Prostate gland (tissue), 2 donors: ENCODE measurements at regions not wholly inside any gene's neighbourhood (a gene's known extent, or its start where the extent isn't known, plus 50 kb on each side); places are given as distances from the start of the nearest gene placed in this dataset.

ENCODE experiments used
- POLR2A ChIP-seq: fragments of 450-650 bp; IDR thresholded peaks from one replicate; pipeline ENCODE4 v1.6.1; 2016; ENCODE audit warnings: antibody characterized with exemption, mild to moderate bottlenecking
- POLR2AphosphoS5 ChIP-seq: sonication (generic); formaldehyde crosslinking; IDR thresholded peaks from one replicate; pipeline ENCODE4 v1.6.1; 2017; ENCODE audit warnings: antibody characterized with exemption
- TF ChIP-seq, protein P1 (sequence below), 4 experiments: fragments of 200-600 bp in 2 of 4; fragments of 450-650 bp in 2 of 4; sonication (generic) in 2 of 4; IDR thresholded peaks; 1 replicate in 3 of 4; 2 replicates in 1 of 4; pipeline ENCODE4 v1.5.1; 2016 to 2019; ENCODE audit warnings: antibody characterized with exemption in 4 of 4, mild to moderate bottlenecking in 2 of 4, moderate library complexity in 2 of 4

DNA sequence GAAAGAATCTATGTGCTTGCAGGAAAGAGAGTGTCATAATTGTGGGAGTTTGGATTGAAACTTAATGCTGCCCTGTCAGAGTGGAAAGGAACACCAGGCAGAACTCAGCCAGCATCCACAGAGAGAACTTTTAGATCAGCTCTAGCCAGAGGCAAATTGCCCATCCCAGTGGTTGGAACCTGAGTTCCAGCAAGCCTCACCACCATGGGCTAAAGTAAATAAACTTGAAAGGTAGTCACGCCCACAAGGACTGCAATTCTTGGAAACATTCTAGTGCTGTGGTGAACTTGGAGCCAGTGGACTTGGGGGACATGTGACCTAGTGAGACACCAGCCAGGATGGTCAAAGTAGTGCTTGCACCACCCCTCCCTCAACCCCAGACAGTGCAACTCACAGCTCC, 571.6 kb downstream of the LRRIQ3 start:
- TF ChIP-seq POLR2A, result no peak
- TF ChIP-seq, protein P1, sequence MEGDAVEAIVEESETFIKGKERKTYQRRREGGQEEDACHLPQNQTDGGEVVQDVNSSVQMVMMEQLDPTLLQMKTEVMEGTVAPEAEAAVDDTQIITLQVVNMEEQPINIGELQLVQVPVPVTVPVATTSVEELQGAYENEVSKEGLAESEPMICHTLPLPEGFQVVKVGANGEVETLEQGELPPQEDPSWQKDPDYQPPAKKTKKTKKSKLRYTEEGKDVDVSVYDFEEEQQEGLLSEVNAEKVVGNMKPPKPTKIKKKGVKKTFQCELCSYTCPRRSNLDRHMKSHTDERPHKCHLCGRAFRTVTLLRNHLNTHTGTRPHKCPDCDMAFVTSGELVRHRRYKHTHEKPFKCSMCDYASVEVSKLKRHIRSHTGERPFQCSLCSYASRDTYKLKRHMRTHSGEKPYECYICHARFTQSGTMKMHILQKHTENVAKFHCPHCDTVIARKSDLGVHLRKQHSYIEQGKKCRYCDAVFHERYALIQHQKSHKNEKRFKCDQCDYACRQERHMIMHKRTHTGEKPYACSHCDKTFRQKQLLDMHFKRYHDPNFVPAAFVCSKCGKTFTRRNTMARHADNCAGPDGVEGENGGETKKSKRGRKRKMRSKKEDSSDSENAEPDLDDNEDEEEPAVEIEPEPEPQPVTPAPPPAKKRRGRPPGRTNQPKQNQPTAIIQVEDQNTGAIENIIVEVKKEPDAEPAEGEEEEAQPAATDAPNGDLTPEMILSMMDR (IDR thresholded peaks at IDR 0.05), result no peak
- no peak for TF ChIP-seq POLR2AphosphoS5
